Sigmoid colon (tissue), 4 donors: ENCODE measurements at regions not wholly inside any gene's neighbourhood (a gene's known extent, or its start where the extent isn't known, plus 50 kb on each side); places are given as distances from the start of the nearest gene placed in this dataset.

Source experiments
- POLR2A ChIP-seq, 2 donors: fragments of 450-650 bp; IDR thresholded peaks; one replicate each; pipeline ENCODE4 v1.6.1; 2016; ENCODE audit warnings: antibody characterized with exemption in 2 of 2, mild to moderate bottlenecking in 2 of 2, moderate library complexity in 2 of 2
- POLR2AphosphoS5 ChIP-seq, 4 donors: sonication (generic); formaldehyde crosslinking; IDR thresholded peaks; one replicate each; pipeline ENCODE4 v1.6.1; 2017; ENCODE audit warnings: antibody characterized with exemption in 4 of 4
- TF ChIP-seq, protein P1 (sequence below), 4 experiments: fragments of 450-650 bp in 3 of 4; fragments of 200-600 bp in 1 of 4; IDR thresholded peaks; one replicate each; pipeline ENCODE4 v1.5.1; 2016 to 2019; ENCODE audit warnings: antibody characterized with exemption in 4 of 4, mild to moderate bottlenecking in 3 of 4, moderate library complexity in 2 of 4

DNA sequence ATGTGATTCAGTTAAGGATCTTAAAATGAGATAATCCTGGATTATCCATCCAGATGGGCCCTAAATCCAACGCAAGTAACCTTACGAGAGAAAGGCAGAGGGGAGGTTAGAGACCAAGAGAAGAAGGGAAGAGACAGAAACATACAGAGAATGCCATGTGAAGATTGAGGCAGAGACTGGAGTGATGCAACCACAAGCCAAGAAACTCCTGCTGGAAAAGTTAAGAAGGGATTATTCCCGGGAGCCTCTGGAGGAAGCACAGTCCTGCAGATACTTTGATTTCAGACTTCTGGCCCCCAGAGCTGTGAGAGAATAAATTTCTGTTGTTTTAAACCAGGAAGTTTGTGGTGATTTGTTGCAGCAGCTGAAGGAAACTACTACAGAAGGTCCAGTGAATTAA, 992.7 kb downstream of the BCL11A start:
- TF ChIP-seq POLR2AphosphoS5 (IDR thresholded peaks at IDR 0.05) (no peak), POLR2A (IDR thresholded peaks at IDR 0.05) (no peak)
- TF ChIP-seq, protein P1, sequence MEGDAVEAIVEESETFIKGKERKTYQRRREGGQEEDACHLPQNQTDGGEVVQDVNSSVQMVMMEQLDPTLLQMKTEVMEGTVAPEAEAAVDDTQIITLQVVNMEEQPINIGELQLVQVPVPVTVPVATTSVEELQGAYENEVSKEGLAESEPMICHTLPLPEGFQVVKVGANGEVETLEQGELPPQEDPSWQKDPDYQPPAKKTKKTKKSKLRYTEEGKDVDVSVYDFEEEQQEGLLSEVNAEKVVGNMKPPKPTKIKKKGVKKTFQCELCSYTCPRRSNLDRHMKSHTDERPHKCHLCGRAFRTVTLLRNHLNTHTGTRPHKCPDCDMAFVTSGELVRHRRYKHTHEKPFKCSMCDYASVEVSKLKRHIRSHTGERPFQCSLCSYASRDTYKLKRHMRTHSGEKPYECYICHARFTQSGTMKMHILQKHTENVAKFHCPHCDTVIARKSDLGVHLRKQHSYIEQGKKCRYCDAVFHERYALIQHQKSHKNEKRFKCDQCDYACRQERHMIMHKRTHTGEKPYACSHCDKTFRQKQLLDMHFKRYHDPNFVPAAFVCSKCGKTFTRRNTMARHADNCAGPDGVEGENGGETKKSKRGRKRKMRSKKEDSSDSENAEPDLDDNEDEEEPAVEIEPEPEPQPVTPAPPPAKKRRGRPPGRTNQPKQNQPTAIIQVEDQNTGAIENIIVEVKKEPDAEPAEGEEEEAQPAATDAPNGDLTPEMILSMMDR (IDR thresholded peaks at IDR 0.05): no peak
